OCI-LY1 (cell line): ENCODE measurements at regions not wholly inside any gene's neighbourhood (a gene's known extent, or its start where the extent isn't known, plus 50 kb on each side); places are given as distances from the start of the nearest gene placed in this dataset.

Experiments
- H2AFZ ChIP-seq: fragments of 200-600 bp; sonication (generic), shearing (Covaris generic); 2 replicates; pipeline ENCODE4 v1.6.0; 2014; ENCODE audit warnings: antibody characterized with exemption, mild to moderate bottlenecking, low read length
- H3F3A ChIP-seq: fragments of 200-600 bp; sonication (generic), shearing (Covaris generic); 2 replicates; pipeline ENCODE4 v1.6.0; 2014; ENCODE audit warnings: mild to moderate bottlenecking, antibody characterized with exemption, low read length, moderate library complexity; ENCODE audit not compliant: insufficient read depth
- H3K27ac ChIP-seq: fragments of 200-600 bp; sonication (generic); 2 replicates; pipeline ENCODE4 v1.5.1; 2014; ENCODE audit warnings: low read length, mixed run types, mild to moderate bottlenecking, low read depth; ENCODE audit not compliant: poor library complexity, severe bottlenecking
- H3K27me3 ChIP-seq: fragments of 200-600 bp; sonication (generic); 2 replicates; pipeline ENCODE4 v1.6.0; 2014; ENCODE audit warnings: antibody characterized with exemption, mild to moderate bottlenecking, low read length, moderate library complexity; ENCODE audit not compliant: insufficient read depth
- H3K36me3 ChIP-seq: fragments of 200-600 bp; sonication (generic); 2 replicates; pipeline ENCODE4 v1.6.1; 2014; ENCODE audit warnings: mild to moderate bottlenecking, antibody characterized with exemption, low read length, moderate library complexity, mixed read lengths; ENCODE audit not compliant: insufficient read depth
- H3K4me1 ChIP-seq: fragments of 200-600 bp; sonication (generic); 2 replicates; pipeline ENCODE4 v1.5.1; 2014; ENCODE audit warnings: mild to moderate bottlenecking, low read length, moderate library complexity; ENCODE audit not compliant: insufficient read depth, severe bottlenecking
- H3K4me2 ChIP-seq: fragments of 200-600 bp; sonication (generic), shearing (Covaris generic); 2 replicates; pipeline ENCODE4 v1.6.1; 2014; ENCODE audit warnings: low read length
- H3K4me3 ChIP-seq: fragments of 200-600 bp; sonication (generic); 2 replicates; pipeline ENCODE4 v1.5.1; 2014; ENCODE audit warnings: low read length, low read depth, mild to moderate bottlenecking, mixed read lengths; ENCODE audit not compliant: poor library complexity, severe bottlenecking
- H3K79me2 ChIP-seq: fragments of 200-600 bp; shearing (Covaris generic); 2 replicates; pipeline ENCODE4 v1.6.1; 2016; ENCODE audit warnings: mixed run types, low read length, mixed read lengths; ENCODE audit not compliant: insufficient read depth
- H3K9ac ChIP-seq: fragments of 200-600 bp; sonication (generic), shearing (Covaris generic); 2 replicates; pipeline ENCODE4 v1.6.1; 2014; ENCODE audit warnings: mild to moderate bottlenecking, low read length, mixed read lengths
- H3K9me2 ChIP-seq: fragments of 200-600 bp; sonication (generic), shearing (Covaris generic); 2 replicates; pipeline ENCODE4 v1.6.1; 2014; ENCODE audit warnings: low read depth, mild to moderate bottlenecking, low read length, mixed read lengths
- H3K9me3 ChIP-seq: fragments of 200-600 bp; shearing (Covaris generic); 2 replicates; pipeline ENCODE4 v1.6.1; 2014; ENCODE audit warnings: low read length, mixed read lengths
- H4K20me1 ChIP-seq: fragments of 200-600 bp; sonication (generic), shearing (Covaris generic); 2 replicates; pipeline ENCODE4 v1.6.0; 2016; ENCODE audit warnings: mild to moderate bottlenecking, low read length; ENCODE audit not compliant: insufficient read depth
- CTCF ChIP-seq: fragments of 200-600 bp; sonication (generic), shearing (Covaris generic); IDR thresholded peaks from 2 replicates; pipeline ENCODE4 v1.5.1; 2017; ENCODE audit warnings: mild to moderate bottlenecking, antibody characterized with exemption, low read length, moderate library complexity, mixed read lengths
- EZH2 ChIP-seq: fragments of 200-600 bp; sonication (generic), shearing (Covaris generic); IDR thresholded peaks from 2 replicates; pipeline ENCODE4 v1.8.0; 2017; ENCODE audit warnings: borderline replicate concordance, mixed run types, mild to moderate bottlenecking, antibody characterized with exemption, low read length, moderate library complexity, mixed read lengths

- Histone ChIP-seq H3K27ac (no peak overlapping the region), H3K4me1 (no peaks in the 10 kb centered on the region), H3K9ac (no peak overlapping the region), H3F3A (no peaks in the 10 kb centered on the region), H3K36me3 (no peaks in the 10 kb centered on the region), H3K79me2 (no peaks in the 10 kb centered on the region), H3K9me3 (no peaks in the 10 kb centered on the region), H3K9me2 (no peaks in the 10 kb centered on the region), H3K27me3 (no peaks in the 10 kb centered on the region), H4K20me1 (no peaks in the 10 kb centered on the region), H3K4me3 (no peak overlapping the region), H2AFZ (no peak overlapping the region), H3K4me2 (no peak overlapping the region)
- TF ChIP-seq EZH2 = no peak
- TF ChIP-seq CTCF = no peak
Observed at GRCh38 chr1:191099696-191100095, 622.0 kb upstream of the BRINP3 start.

- Histone ChIP-seq H3K4me1 (no peaks in the 10 kb centered on the region), H3K79me2 (no peaks in the 10 kb centered on the region), H2AFZ (no peak overlapping the region), H4K20me1 (no peaks in the 10 kb centered on the region), H3K9me2 (no peaks in the 10 kb centered on the region), H3K27me3 (no peaks in the 10 kb centered on the region), H3F3A (no peaks in the 10 kb centered on the region), H3K9ac (no peak overlapping the region), H3K4me2 (no peak overlapping the region), H3K36me3 (no peaks in the 10 kb centered on the region), H3K9me3 (no peaks in the 10 kb centered on the region), H3K27ac (no peak overlapping the region), H3K4me3 (no peak overlapping the region)
- no peak for TF ChIP-seq CTCF
- no peak for TF ChIP-seq EZH2
Observed at GRCh38 chr1:191101960-191102359, 624.3 kb upstream of the BRINP3 start.

- no peaks in the 10 kb centered on the region for H4K20me1 ChIP-seq
- H3K27me3 ChIP-seq = no peaks in the 10 kb centered on the region
- no peaks in the 10 kb centered on the region for H3K79me2 ChIP-seq
- no peaks in the 10 kb centered on the region for H3K4me1 ChIP-seq
- H3K9ac ChIP-seq = no peak overlapping the region
- H3K9me3 ChIP-seq = no peaks in the 10 kb centered on the region
- no peak overlapping the region for H2AFZ ChIP-seq
- H3K4me3 ChIP-seq = no peak overlapping the region
- no peaks in the 10 kb centered on the region for H3F3A ChIP-seq
- H3K27ac ChIP-seq = no peak overlapping the region
- no peak overlapping the region for H3K4me2 ChIP-seq
- no peaks in the 10 kb centered on the region for H3K36me3 ChIP-seq
- no peaks in the 10 kb centered on the region for H3K9me2 ChIP-seq
- TF ChIP-seq CTCF (no peak), EZH2 (no peak)
Observed at GRCh38 chr1:191125950-191126349, 648.3 kb upstream of the BRINP3 start.
